ENCODE measurements at regions not wholly inside any gene's neighbourhood (a gene's known extent, or its start where the extent isn't known, plus 50 kb on each side); places are given as distances from the start of the nearest gene placed in this dataset.

DNA sequence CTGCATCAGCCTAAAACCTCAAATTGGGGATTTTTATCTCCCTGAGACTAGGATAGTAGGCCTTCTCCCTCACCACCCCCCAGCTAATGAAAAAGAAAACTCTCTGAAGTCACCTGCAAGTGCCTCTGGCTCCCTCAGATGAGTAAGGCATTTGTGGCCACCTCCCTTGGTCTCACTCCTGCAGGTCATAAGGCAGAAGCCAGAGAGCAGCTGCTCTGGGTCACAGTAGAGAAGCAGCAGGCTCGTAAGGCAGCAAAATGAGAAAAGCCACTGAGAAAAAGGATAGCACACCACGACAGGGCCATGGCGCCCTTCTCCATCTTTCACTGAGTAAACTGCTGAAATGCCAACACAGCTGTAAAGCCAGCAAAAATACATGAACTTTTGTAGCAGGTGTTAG is 296.7 kb upstream of the DPH6 start:
- no peak overlapping the region for H3K4me3 ChIP-seq
- H3K9me3 ChIP-seq, result no peaks in the 10 kb centered on the region
- H3K4me1 ChIP-seq, result no peaks in the 10 kb centered on the region
- no peaks in the 10 kb centered on the region for H3K36me3 ChIP-seq
- DNase-seq (ENCODE audit: low spot score), result no peak
- no peaks in the 10 kb centered on the region for H3K27me3 ChIP-seq
- TF ChIP-seq, protein P1, sequence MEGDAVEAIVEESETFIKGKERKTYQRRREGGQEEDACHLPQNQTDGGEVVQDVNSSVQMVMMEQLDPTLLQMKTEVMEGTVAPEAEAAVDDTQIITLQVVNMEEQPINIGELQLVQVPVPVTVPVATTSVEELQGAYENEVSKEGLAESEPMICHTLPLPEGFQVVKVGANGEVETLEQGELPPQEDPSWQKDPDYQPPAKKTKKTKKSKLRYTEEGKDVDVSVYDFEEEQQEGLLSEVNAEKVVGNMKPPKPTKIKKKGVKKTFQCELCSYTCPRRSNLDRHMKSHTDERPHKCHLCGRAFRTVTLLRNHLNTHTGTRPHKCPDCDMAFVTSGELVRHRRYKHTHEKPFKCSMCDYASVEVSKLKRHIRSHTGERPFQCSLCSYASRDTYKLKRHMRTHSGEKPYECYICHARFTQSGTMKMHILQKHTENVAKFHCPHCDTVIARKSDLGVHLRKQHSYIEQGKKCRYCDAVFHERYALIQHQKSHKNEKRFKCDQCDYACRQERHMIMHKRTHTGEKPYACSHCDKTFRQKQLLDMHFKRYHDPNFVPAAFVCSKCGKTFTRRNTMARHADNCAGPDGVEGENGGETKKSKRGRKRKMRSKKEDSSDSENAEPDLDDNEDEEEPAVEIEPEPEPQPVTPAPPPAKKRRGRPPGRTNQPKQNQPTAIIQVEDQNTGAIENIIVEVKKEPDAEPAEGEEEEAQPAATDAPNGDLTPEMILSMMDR (IDR thresholded peaks at IDR 0.05), result no peak
- no peak overlapping the region for H3K27ac ChIP-seq

DNA sequence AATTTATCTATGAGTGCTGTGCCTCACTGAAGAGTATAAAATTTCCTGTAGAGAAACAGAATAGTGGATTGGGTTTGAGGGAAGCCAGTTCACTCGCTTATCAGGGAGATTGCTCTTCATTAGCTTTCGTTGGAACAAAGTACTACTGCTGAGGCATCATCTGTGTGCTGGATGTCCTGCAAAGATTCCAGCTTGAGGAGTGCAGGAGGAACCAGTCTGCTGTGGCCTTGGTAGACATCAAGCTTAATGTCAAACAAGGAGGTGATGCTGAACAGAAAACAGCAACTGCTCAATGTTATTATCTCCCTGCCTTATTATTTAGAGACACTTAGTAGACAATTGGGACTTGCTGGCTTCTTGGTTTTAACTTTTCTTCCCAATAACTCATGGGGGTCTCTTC is 297.5 kb upstream of the DPH6 start:
- Histone ChIP-seq H3K36me3 (no peaks in the 10 kb centered on the region), H3K4me3 (no peak overlapping the region), H3K27me3 (no peaks in the 10 kb centered on the region), H3K27ac (no peak overlapping the region), H3K9me3 (no peaks in the 10 kb centered on the region), H3K4me1 (no peaks in the 10 kb centered on the region)
- no peak for DNase-seq (ENCODE audit: low spot score)
- TF ChIP-seq, protein P1 (IDR thresholded peaks at IDR 0.05), result no peak

DNA sequence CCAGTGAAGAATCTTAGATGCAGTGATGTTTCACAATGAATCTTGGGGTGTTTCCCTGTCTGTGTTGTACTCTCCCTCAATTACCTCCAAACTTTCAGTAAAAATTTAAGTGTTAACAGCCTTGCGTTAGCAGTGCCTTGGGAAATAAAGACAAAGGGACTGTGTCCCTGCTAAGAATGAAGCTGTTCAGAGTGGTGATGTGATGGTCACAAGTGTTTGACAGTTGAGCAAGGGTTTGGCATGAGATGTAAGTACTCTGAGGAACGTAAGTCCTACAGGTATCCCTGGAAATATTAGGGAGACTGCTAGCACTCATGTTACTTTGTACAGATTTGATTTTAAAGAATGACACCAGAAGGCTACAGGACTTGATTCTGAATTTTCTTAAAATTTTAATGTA is 304.3 kb upstream of the DPH6 start:
- Histone ChIP-seq H3K36me3 (no peaks in the 10 kb centered on the region), H3K27me3 (no peaks in the 10 kb centered on the region), H3K4me3 (no peak overlapping the region), H3K4me1 (no peaks in the 10 kb centered on the region), H3K9me3 (no peaks in the 10 kb centered on the region), H3K27ac (no peak overlapping the region)
- TF ChIP-seq, protein P1 (IDR thresholded peaks at IDR 0.05), result no peak
- DNase-seq (ENCODE audit: low spot score), result no peak

DNA sequence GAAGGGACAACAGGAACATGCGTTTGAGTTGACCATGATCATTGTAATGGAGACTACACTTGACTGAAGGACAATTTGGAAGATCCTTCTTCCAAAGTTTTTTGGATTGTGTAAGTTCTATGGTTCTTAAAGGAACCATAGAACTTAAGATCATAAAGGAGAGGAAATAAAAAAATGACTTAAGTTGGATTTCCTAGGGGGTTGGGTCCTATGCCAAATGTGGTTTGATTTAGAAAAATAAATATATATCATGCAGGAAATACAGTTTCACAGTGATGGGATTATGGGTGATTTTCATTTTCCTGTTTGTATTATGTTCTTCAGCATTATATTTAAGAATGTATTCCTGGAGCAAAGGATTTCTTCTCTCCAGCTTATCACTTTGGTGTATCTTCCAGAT is 305.5 kb upstream of the DPH6 start:
- TF ChIP-seq, protein P1 (IDR thresholded peaks at IDR 0.05), result no peak
- Histone ChIP-seq H3K4me1 (no peaks in the 10 kb centered on the region), H3K9me3 (no peaks in the 10 kb centered on the region), H3K36me3 (no peaks in the 10 kb centered on the region), H3K27me3 (no peaks in the 10 kb centered on the region), H3K4me3 (no peak overlapping the region), H3K27ac (no peak overlapping the region)
- no peak for DNase-seq (ENCODE audit: low spot score)

DNA sequence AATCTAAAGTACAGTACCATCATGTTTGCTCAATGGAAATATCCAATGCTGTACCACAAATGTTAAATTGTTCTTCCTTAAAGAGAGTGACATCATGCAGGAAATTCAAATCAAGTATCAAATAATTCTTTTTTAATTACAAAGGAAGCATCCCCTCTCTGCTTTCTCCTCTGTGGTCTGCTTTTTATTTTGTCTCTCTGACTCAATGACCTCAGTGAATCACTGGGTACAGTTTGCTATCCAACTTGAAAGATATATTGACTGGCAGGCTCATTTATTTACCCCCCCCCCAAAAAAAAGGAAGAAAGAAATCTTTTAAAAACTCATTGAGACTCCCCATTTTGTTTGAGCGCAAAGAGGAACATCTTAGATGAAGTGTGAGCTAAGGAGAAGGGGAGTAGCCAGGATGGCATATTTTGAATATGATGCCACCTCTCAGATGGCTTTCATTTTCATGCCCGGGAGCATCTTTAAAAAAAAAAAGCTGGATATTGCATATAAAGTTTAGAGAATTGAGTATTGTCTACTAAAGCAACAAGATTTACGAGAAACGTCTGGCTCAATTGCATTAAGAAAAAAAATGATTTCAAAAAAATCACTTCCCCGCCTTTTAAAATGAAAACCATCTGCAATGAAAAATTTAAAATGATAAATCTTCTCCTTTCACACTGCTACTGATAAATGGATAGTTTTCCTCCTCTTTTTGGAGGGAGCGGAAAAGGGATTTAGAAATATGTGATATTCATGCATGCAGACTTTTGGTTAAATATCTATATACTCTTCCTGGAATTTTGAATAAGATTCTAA is 307.1 kb upstream of the DPH6 start:
- Histone ChIP-seq H3K9me3 (no peaks in the 10 kb centered on the region), H3K27ac (no peak overlapping the region), H3K36me3 (no peaks in the 10 kb centered on the region), H3K27me3 (no peaks in the 10 kb centered on the region), H3K4me3 (no peak overlapping the region), H3K4me1 (peaks cover 0 to 4% of the 10 kb centered on the region in 2 donors)
- TF ChIP-seq, protein P1 (IDR thresholded peaks at IDR 0.05), result no peak
- no peak for DNase-seq (ENCODE audit: low spot score)

DNA sequence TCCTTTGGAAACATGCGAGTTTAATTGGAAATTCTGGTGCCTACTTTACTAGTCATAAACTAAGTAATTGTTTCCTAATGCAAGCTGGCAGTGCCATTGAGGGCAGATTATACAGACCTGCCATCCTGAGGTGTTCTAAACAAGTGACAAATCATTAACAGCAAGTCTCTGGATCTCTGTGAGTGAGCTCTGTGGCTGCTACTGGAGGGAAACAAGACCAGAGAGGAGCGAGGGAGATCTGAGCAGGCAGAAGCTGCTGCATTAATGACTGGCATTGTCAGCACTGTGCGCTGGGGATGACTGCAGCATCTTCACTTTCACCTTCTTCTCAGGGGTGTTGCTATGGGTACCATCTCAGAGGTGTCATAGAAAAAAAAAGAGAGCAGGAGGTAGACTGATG is 308.4 kb upstream of the DPH6 start:
- Histone ChIP-seq H3K36me3 (no peaks in the 10 kb centered on the region), H3K27ac (no peak overlapping the region)
- TF ChIP-seq, protein P1 (IDR thresholded peaks at IDR 0.05), result no peak

More for the DNA sequence above, 308.4 kb upstream of the DPH6 start:
- Histone ChIP-seq H3K4me1 (peaks cover 0 to 4% of the 10 kb centered on the region in 2 donors), H3K9me3 (no peaks in the 10 kb centered on the region), H3K27me3 (no peaks in the 10 kb centered on the region), H3K4me3 (no peak overlapping the region)
- no peak for DNase-seq (ENCODE audit: low spot score)

Data from right atrium auricular region (tissue), 2 donors.